PFSK-1 (cell line): ENCODE measurements at regions not wholly inside any gene's neighbourhood (a gene's known extent, or its start where the extent isn't known, plus 50 kb on each side); places are given as distances from the start of the nearest gene placed in this dataset.

ENCODE experiments used
- POLR2AphosphoS5 ChIP-seq: IDR thresholded peaks from 2 replicates; pipeline ENCODE4 v1.6.1; 2012; ENCODE audit warnings: low read depth, mild to moderate bottlenecking, control low read depth, low read length, moderate library complexity
- SIN3A ChIP-seq: IDR thresholded peaks from 2 replicates; pipeline ENCODE4 v1.6.1; 2012; ENCODE audit warnings: mild to moderate bottlenecking, low read length, moderate library complexity, borderline replicate concordance; ENCODE audit not compliant: insufficient read depth
- TAF1 ChIP-seq: IDR thresholded peaks from 2 replicates; pipeline ENCODE4 v1.6.1; 2012; ENCODE audit warnings: low read length, control low read depth, borderline replicate concordance; ENCODE audit not compliant: insufficient read depth
- TF ChIP-seq, protein P1 (sequence below), 2 experiments: IDR thresholded peaks; 2 replicates each; pipeline versions ENCODE4 v1.6.1 to v1.8.0; 2011 to 2012; ENCODE audit warnings: low read depth in 2 of 2, low read length in 2 of 2, control low read depth in 1 of 2, inconsistent platforms in 1 of 2, mild to moderate bottlenecking in 1 of 2, moderate library complexity in 1 of 2; ENCODE audit not compliant: insufficient read depth in 1 of 2

- TF ChIP-seq TAF1 (no peak), POLR2AphosphoS5 (no peak), SIN3A (no peak)
- TF ChIP-seq, protein P1, sequence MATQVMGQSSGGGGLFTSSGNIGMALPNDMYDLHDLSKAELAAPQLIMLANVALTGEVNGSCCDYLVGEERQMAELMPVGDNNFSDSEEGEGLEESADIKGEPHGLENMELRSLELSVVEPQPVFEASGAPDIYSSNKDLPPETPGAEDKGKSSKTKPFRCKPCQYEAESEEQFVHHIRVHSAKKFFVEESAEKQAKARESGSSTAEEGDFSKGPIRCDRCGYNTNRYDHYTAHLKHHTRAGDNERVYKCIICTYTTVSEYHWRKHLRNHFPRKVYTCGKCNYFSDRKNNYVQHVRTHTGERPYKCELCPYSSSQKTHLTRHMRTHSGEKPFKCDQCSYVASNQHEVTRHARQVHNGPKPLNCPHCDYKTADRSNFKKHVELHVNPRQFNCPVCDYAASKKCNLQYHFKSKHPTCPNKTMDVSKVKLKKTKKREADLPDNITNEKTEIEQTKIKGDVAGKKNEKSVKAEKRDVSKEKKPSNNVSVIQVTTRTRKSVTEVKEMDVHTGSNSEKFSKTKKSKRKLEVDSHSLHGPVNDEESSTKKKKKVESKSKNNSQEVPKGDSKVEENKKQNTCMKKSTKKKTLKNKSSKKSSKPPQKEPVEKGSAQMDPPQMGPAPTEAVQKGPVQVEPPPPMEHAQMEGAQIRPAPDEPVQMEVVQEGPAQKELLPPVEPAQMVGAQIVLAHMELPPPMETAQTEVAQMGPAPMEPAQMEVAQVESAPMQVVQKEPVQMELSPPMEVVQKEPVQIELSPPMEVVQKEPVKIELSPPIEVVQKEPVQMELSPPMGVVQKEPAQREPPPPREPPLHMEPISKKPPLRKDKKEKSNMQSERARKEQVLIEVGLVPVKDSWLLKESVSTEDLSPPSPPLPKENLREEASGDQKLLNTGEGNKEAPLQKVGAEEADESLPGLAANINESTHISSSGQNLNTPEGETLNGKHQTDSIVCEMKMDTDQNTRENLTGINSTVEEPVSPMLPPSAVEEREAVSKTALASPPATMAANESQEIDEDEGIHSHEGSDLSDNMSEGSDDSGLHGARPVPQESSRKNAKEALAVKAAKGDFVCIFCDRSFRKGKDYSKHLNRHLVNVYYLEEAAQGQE (IDR thresholded peaks at IDR 0.05; ENCODE audit: insufficient read depth in 1 of 2, low read depth in 2 of 2, low read length in 2 of 2): no peak
Observed at GRCh38 chr13:50617134-50617721, 226.3 kb downstream of the DLEU7 start.
